SU-DHL-6 (cell line): ENCODE measurements at regions not wholly inside any gene's neighbourhood (a gene's known extent, or its start where the extent isn't known, plus 50 kb on each side); places are given as distances from the start of the nearest gene placed in this dataset.

Experiments used
- CTCF ChIP-seq: fragments of 200-600 bp; sonication (generic); IDR thresholded peaks from one replicate; pipeline ENCODE4 v1.5.1; 2017; ENCODE audit warnings: antibody characterized with exemption, mild to moderate bottlenecking, low read length, moderate library complexity; ENCODE audit not compliant: insufficient read depth, poor library complexity, severe bottlenecking
- EZH2phosphoT487 ChIP-seq: fragments of 200-600 bp; sonication (generic), shearing (Covaris generic); conservative IDR thresholded peaks from 2 replicates; pipeline ENCODE4 v1.6.1; 2018; ENCODE audit warnings: mild to moderate bottlenecking, antibody characterized with exemption, low read length, moderate library complexity, mixed read lengths

- TF ChIP-seq CTCF: no peak
- TF ChIP-seq EZH2phosphoT487: no peak
Observed at GRCh38 chr4:81724925-81725329, 253.2 kb upstream of the RASGEF1B start.
